A673 (cell line): ENCODE measurements at regions not wholly inside any gene's neighbourhood (a gene's known extent, or its start where the extent isn't known, plus 50 kb on each side); places are given as distances from the start of the nearest gene placed in this dataset.

Experiments used
- CTCF ChIP-seq: fragments of 300-800, 200-600 bp; sonication (generic); conservative IDR thresholded peaks from 2 replicates; pipeline ENCODE4 v1.5.1; 2017; ENCODE audit warnings: low read depth, mild to moderate bottlenecking, antibody characterized with exemption, low read length, moderate library complexity, mixed read lengths
- EZH2 ChIP-seq: fragments of 200-600 bp; sonication (generic); IDR thresholded peaks from 2 replicates; pipeline ENCODE4 v1.6.1; 2017; ENCODE audit warnings: borderline replicate concordance, low read depth, mild to moderate bottlenecking, mixed read lengths, antibody characterized with exemption, low read length; ENCODE audit not compliant: poor library complexity, severe bottlenecking

GRCh38 chr2:122478771-122479170 lies 723.3 kb downstream of the TSN start:
- no peak for TF ChIP-seq CTCF
- no peak for TF ChIP-seq EZH2
